SU-DHL-6 (cell line): ENCODE measurements at regions not wholly inside any gene's neighbourhood (a gene's known extent, or its start where the extent isn't known, plus 50 kb on each side); places are given as distances from the start of the nearest gene placed in this dataset.

Experiments
- H2AFZ ChIP-seq: fragments of 200-600 bp; sonication (generic); 2 replicates; pipeline ENCODE4 v1.6.1; 2014; ENCODE audit warnings: low read depth, mild to moderate bottlenecking, moderate library complexity, mixed read lengths, antibody characterized with exemption, low read length; ENCODE audit not compliant: severe bottlenecking
- H3F3A ChIP-seq: fragments of 200-600 bp; shearing (Covaris generic); 2 replicates; pipeline ENCODE4 v1.6.0; 2016; ENCODE audit warnings: antibody characterized with exemption, mild to moderate bottlenecking; ENCODE audit not compliant: insufficient read depth
- H3K27ac ChIP-seq: fragments of 200-600 bp; sonication (generic); 2 replicates; pipeline ENCODE4 v1.5.1; 2016; ENCODE audit warnings: low read depth, mild to moderate bottlenecking, low read length, moderate library complexity, mixed read lengths
- H3K27me3 ChIP-seq: fragments of 200-600 bp; sonication (generic), shearing (Covaris generic); 2 replicates; pipeline ENCODE4 v1.6.0; 2014; ENCODE audit warnings: mild to moderate bottlenecking, low read length
- H3K36me3 ChIP-seq: fragments of 200-600 bp; sonication (generic); 2 replicates; pipeline ENCODE4 v1.6.1; 2014; ENCODE audit warnings: mild to moderate bottlenecking, low read length, mixed read lengths
- H3K4me2 ChIP-seq: fragments of 300-600, 200-600 bp; shearing (Covaris generic), sonication (generic); 2 replicates; pipeline ENCODE4 v1.6.0; 2014; ENCODE audit warnings: low read length, low read depth, mild to moderate bottlenecking; ENCODE audit not compliant: poor library complexity, severe bottlenecking
- H3K4me3 ChIP-seq: fragments of 200-600 bp; sonication (generic); 2 replicates; pipeline ENCODE4 v1.5.1; 2014; ENCODE audit warnings: antibody characterized with exemption, low read length, mild to moderate bottlenecking, mixed read lengths; ENCODE audit not compliant: insufficient read depth, poor library complexity, severe bottlenecking
- H3K79me2 ChIP-seq: fragments of 200-600 bp; sonication (generic); 2 replicates; pipeline ENCODE4 v1.6.1; 2014; ENCODE audit warnings: mild to moderate bottlenecking, low read length, moderate library complexity; ENCODE audit not compliant: insufficient read depth
- H3K9ac ChIP-seq: fragments of 200-600 bp; sonication (generic); 2 replicates; pipeline ENCODE4 v1.7.0; 2014; ENCODE audit warnings: mild to moderate bottlenecking, low read length
- H3K9me2 ChIP-seq: fragments of 200-600 bp; sonication (generic); replicated peaks from 2 replicates; pipeline ENCODE4 v1.6.1; 2014; ENCODE audit warnings: low read length; ENCODE audit not compliant: insufficient read depth
- H3K9me3 ChIP-seq: fragments of 200-600 bp; sonication (generic); 2 replicates; pipeline ENCODE4 v1.6.1; 2014; ENCODE audit warnings: low read length, mixed read lengths; ENCODE audit not compliant: insufficient read depth
- H4K20me1 ChIP-seq: fragments of 200-600 bp; sonication (generic); 2 replicates; pipeline ENCODE4 v1.6.1; 2014; ENCODE audit warnings: low read depth, mild to moderate bottlenecking, antibody characterized with exemption, low read length, moderate library complexity, mixed read lengths
- EZH2phosphoT487 ChIP-seq: fragments of 200-600 bp; sonication (generic), shearing (Covaris generic); conservative IDR thresholded peaks from 2 replicates; pipeline ENCODE4 v1.6.1; 2018; ENCODE audit warnings: mild to moderate bottlenecking, antibody characterized with exemption, low read length, moderate library complexity, mixed read lengths
- TF ChIP-seq, protein P1 (sequence below): fragments of 200-600 bp; sonication (generic); IDR thresholded peaks from one replicate; pipeline ENCODE4 v1.5.1; 2017; ENCODE audit warnings: antibody characterized with exemption, mild to moderate bottlenecking, low read length, moderate library complexity; ENCODE audit not compliant: insufficient read depth, poor library complexity, severe bottlenecking

GRCh38 chr5:82747986-82748385, 329.2 kb downstream of the TMEM167A start:
- Histone ChIP-seq H3K79me2 (no peaks in the 10 kb centered on the region), H3K36me3 (no peaks in the 10 kb centered on the region), H3K4me2 (no peak overlapping the region), H4K20me1 (no peaks in the 10 kb centered on the region), H3F3A (no peaks in the 10 kb centered on the region), H3K27me3 (no peaks in the 10 kb centered on the region), H3K9ac (no peak overlapping the region), H3K9me2 (no peaks in the 10 kb centered on the region), H2AFZ (no peak overlapping the region), H3K4me3 (no peak overlapping the region), H3K27ac (no peak overlapping the region), H3K9me3 (no peaks in the 10 kb centered on the region)
- TF ChIP-seq, protein P1, sequence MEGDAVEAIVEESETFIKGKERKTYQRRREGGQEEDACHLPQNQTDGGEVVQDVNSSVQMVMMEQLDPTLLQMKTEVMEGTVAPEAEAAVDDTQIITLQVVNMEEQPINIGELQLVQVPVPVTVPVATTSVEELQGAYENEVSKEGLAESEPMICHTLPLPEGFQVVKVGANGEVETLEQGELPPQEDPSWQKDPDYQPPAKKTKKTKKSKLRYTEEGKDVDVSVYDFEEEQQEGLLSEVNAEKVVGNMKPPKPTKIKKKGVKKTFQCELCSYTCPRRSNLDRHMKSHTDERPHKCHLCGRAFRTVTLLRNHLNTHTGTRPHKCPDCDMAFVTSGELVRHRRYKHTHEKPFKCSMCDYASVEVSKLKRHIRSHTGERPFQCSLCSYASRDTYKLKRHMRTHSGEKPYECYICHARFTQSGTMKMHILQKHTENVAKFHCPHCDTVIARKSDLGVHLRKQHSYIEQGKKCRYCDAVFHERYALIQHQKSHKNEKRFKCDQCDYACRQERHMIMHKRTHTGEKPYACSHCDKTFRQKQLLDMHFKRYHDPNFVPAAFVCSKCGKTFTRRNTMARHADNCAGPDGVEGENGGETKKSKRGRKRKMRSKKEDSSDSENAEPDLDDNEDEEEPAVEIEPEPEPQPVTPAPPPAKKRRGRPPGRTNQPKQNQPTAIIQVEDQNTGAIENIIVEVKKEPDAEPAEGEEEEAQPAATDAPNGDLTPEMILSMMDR = no peak
- TF ChIP-seq EZH2phosphoT487 = no peak

GRCh38 chr5:82745016-82745415, 332.2 kb downstream of the TMEM167A start:
- no peaks in the 10 kb centered on the region for H3K36me3 ChIP-seq

DNA sequence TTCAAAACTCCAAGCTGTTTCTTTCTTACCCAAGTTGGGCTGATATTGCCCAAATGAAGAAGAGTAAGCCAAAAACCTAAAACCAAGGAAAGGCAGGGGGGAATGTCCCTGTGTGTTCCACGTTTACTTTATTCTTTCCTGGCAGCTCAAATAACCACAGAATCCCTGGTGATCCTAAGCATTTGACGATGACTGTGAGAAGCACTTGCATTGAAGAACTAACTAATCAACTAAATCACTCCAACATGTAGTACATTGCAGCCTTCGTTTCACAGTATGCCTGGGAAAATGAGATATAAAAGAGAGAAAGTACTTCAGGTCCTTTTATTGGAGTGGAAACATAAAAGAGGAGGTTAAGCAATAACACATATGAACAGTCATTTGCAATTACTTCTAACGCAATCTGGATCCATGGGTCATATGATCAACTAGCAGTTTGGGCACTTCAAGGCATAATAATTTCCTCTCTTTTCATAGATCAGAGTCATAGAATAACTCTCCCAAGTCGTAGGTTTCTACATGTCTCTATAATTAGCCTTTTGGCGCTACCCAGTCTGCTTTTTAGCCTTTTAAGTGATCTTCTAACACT, 338.4 kb downstream of the TMEM167A start:
- H3F3A ChIP-seq = no peaks in the 10 kb centered on the region
- no peak overlapping the region for H2AFZ ChIP-seq
- H4K20me1 ChIP-seq = no peaks in the 10 kb centered on the region
- H3K4me3 ChIP-seq = no peak overlapping the region
- no peaks in the 10 kb centered on the region for H3K79me2 ChIP-seq
- H3K27me3 ChIP-seq = no peaks in the 10 kb centered on the region
- no peaks in the 10 kb centered on the region for H3K9me3 ChIP-seq
- H3K36me3 ChIP-seq = no peaks in the 10 kb centered on the region
- H3K9me2 ChIP-seq = no peaks in the 10 kb centered on the region
- TF ChIP-seq EZH2phosphoT487 = no peak
- TF ChIP-seq, protein P1 = no peak
- no peak overlapping the region for H3K4me2 ChIP-seq
- H3K27ac ChIP-seq = no peak overlapping the region
- H3K9ac ChIP-seq = no peak overlapping the region

More at GRCh38 chr5:82745016-82745415, 332.2 kb downstream of the TMEM167A start:
- Histone ChIP-seq H3K4me2 (no peak overlapping the region), H3K4me3 (no peak overlapping the region), H3F3A (no peaks in the 10 kb centered on the region), H3K27me3 (no peaks in the 10 kb centered on the region), H3K9ac (no peak overlapping the region), H3K9me3 (no peaks in the 10 kb centered on the region), H2AFZ (no peak overlapping the region), H3K27ac (no peak overlapping the region), H3K9me2 (no peaks in the 10 kb centered on the region), H3K79me2 (no peaks in the 10 kb centered on the region), H4K20me1 (no peaks in the 10 kb centered on the region)
- TF ChIP-seq, protein P1 = no peak
- TF ChIP-seq EZH2phosphoT487 = no peak
